Kasumi-1 (cell line): ENCODE measurements at regions not wholly inside any gene's neighbourhood (a gene's known extent, or its start where the extent isn't known, plus 50 kb on each side); places are given as distances from the start of the nearest gene placed in this dataset.

ENCODE experiments used
- DNase-seq, 2 experiments: peaks; one replicate each; lab custom pipeline; 2025; lab: John Stamatoyannopoulos, UW

- no peak for DNase-seq
Observed at GRCh38 chr5:143761663-143762062, 50.3 kb upstream of the HMHB1 start.

- no peak for DNase-seq
Observed at GRCh38 chr5:143760755-143761154, 51.2 kb upstream of the HMHB1 start.

DNA sequence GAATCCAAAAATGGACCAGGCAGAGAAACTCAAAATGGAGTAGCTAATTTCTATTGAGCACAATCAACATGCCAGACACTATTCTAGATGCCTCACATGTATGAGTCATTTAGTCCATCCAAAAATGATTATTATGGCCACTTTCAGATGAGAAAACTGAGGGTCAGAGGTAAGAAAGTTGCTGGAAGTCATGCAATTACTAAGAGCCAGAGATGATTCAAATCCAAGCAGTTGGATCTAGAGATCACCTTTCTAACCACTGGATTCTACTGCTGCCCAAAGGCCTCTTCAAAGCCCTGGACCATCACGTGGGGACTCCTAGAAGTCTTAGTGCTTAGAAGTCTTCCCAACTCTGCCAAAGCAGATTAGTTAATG lies 51.8 kb upstream of the HMHB1 start:
- DNase-seq, result no peak

DNA sequence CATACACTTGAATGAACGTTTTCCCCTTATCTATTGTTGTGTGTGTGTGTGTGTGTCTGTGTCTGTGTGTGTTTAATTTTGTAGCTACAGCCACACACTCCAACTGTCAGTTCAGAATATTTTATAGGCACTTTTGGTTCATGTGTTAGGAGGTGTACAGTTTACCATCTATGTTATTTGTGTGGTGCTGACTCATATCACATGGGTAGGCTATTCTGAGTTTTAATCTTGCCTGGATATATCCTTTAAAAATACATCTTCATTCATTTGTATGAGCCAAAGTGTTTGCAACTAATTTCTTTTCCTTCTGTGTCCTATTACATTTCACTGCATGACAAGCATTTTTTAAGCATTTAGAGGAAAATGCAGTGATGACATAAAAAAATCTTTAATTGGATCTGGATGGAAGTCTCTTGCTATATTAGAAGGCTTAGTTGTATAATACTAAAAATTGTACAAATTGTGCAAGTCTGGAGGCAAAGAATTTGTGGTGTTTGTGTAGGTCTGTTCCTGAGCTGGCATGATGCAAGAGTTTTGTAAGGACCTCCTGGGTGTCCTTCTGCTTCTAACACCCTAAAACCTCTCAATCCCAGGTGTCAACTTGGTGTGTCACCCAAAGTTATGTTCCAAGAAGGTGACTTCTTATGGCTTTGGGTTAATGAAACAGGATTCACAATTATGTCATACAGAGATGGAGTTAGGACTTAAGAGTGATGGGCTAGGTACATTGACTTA lies 52.4 kb upstream of the HMHB1 start:
- no peak for DNase-seq

- DNase-seq, result no peak
Observed at GRCh38 chr5:143758750-143759149, 53.2 kb upstream of the HMHB1 start.

DNA sequence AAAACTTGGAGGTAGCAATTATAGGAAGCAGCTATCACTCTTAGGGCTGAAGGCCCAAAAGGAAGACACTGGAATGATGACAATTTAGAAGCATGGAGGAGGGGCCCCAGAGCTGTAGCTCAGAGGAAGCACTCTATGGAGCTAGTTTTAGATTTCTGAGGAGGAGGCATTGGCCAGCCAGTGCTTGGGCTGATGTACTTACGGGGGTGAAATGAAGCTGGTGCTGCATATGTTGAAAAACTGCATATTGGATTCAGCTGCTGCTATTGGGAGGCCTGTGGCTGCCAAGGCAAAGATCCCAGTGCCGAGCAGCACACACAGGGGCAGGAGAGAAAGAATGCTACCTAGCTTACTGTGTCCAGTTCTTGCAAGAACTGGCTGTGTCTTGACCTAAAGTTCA lies 53.9 kb upstream of the HMHB1 start:
- DNase-seq, result no peak

- DNase-seq, result no peak
Observed at GRCh38 chr5:143757116-143757515, 54.8 kb upstream of the HMHB1 start.

- DNase-seq, result no peak
Observed at GRCh38 chr5:143755966-143756365, 56.0 kb upstream of the HMHB1 start.

GRCh38 chr5:143752165-143752850 lies 59.7 kb upstream of the HMHB1 start:
- no peak for DNase-seq

- no peak for DNase-seq
Observed at GRCh38 chr5:143751342-143751741, 60.6 kb upstream of the HMHB1 start.

GRCh38 chr5:143749581-143750205 lies 62.3 kb upstream of the HMHB1 start:
- DNase-seq, result no peak

GRCh38 chr5:143748516-143748915 lies 63.4 kb upstream of the HMHB1 start:
- no peak for DNase-seq

GRCh38 chr5:143742951-143743350 lies 69.0 kb upstream of the HMHB1 start:
- no peak for DNase-seq

DNA sequence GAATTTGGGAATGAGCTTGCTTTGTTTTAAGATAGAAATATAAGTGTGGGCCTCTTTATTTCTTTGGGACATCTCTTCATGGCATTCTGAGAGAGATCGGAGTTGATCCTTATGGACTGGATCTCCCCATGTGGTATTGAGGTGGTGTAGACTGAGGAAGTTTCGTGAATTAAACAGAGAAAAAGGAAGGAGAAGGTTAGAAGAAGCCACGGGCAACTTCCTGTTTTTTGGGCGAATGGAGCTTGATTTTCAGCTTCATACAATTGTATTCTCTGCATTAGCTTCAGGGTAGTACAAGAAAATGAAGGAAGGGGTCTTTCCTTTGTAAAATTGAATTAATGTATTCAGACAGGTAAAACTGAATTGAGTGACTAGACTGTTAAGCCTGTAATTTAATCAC lies 70.5 kb upstream of the HMHB1 start:
- DNase-seq, result peak; percentile 70 to 72

DNA sequence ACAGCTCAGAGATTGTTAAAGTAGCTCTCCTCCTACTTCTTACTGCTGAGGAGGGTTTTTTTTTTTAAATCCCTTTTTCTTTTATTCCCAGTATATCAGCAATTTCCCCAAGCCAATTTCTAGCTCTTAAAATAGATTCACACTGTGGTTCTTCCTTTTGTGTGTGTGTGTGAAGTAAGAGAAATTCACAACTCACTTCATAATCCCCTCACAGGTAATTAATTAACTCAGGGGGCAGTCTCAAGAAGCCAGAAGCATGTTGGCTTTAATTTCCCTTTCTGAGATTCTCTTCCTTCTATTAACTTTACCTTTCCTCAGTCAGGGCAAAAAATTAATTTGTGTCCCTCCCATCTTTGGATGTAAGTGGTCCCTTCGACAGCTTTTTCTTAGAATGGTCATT lies 71.0 kb upstream of the HMHB1 start:
- DNase-seq, result no peak

GRCh38 chr5:143739746-143740145 lies 72.2 kb upstream of the HMHB1 start:
- DNase-seq, result no peak

DNA sequence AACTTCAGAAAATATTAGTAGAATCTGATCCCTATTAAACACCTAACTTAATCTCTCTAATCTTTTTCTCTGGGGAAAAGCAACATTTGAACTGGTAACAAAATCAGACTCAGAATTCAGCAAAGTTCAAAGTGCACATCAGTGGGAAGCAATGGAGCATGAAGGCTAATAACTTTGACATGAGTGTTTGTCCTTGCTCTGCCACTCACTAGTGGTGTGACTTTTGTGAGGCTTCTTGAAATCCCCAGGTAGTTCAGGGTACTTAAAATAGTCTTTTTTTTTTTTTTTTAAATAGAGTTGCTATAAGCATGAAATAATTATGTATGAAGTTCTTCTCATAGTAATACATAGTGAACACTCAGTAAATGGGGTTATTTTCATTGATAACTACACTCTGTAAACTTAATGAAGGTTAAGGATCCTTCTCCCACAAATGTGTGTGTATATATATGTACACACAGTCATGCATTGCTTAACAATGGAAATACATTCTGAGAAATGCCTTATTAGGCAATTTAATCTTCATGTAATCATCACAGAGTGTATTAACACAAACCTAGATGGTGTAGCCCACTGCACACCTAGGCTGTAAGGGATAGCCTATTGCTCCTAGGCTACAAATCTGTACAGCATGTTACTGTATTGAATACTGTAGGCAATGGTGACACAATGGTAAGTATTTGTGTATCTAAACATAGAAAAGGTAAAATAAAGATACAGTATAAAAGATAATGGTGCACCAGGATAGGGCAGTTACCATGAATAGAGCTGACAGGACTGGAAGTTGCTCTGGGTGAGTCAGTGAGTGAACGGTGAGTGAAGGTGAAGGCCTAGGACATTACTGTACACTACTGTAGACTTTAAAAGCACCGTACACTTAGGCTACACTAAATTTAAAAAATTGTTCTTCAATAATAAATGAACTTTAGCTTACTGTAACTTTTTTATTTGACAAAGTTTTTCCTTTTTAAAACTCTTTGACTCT lies 73.3 kb upstream of the HMHB1 start:
- no peak for DNase-seq

DNA sequence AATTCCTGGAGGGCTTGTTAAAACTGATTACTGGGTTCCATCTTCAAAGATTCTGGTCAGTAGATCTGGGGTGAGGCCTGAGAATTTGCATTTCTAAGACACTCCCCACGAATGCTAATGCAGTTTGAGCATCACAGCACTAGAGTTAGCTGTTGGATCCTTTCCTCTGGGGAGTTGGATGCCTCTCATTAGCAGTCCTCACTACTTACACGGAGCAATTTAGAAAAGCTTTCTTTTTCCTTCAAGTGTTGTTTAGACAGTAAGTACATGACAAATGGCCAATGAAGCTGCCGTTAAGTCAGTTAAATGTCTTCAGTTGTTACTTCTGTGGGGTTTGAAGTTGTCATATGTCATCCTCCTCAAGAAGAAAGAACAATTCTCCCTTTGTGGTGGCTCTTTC lies 74.9 kb upstream of the HMHB1 start:
- no peak for DNase-seq

DNA sequence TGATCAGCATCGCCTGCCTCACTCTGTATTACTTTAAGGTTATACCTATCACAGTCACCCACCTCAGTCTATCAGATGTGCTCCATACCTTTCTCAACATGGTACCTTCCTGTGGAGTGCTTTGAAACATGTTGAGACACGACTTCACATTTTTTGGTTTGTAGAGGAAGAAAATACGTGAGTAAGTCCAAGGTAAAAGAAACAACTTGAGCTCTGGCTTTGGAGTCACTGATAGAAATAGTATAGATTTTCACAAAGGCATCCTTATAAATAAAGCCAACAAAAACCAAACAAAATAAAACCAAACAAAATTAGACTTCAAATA lies 77.5 kb upstream of the HMHB1 start:
- DNase-seq, result no peak

GRCh38 chr5:143733665-143734455 lies 78.1 kb upstream of the HMHB1 start:
- no peak for DNase-seq

DNA sequence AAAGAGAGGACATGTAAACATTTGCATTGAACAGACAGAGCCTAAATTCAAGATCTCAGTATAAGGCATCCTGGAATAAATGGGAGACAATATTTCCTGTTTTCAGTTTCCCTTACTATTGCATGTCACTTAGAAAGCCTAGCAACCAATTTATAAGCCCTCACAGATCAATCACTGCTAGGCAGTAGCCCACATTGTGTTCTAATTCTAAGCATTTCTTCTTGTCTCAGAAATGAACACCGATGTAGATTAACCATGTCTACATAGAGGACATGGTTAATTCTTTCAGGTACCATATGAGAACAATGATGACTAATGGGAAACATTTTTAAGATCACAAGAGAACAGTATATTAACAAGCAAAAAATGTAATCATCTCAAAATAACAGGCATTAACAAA lies 79.6 kb upstream of the HMHB1 start:
- DNase-seq, result no peak
